ENCODE measurements at regions not wholly inside any gene's neighbourhood (a gene's known extent, or its start where the extent isn't known, plus 50 kb on each side); places are given as distances from the start of the nearest gene placed in this dataset.

GRCh38 chr6:120010075-120010474 is 660.5 kb upstream of the MAN1A1 start:
- DNase-seq (ENCODE audit: low spot score) = no peak
- TF ChIP-seq CTCF (conservative IDR thresholded peaks at IDR 0.05; ENCODE audit: low read depth) = no peak
- H3K27ac ChIP-seq = no peak overlapping the region
- ChIA-PET CTCF (interaction anchor here (0.7 kb wide), 1 partner anchor 380 kb away, joined by 3 read pairs; no protein-coding TSS in a partner anchor), POLR2A (ENCODE audit: low non-redundant PET) (no interaction called here)

- no peak overlapping the region for H3K27ac ChIP-seq
- no peak for TF ChIP-seq CTCF (conservative IDR thresholded peaks at IDR 0.05; ENCODE audit: low read depth)
- ChIA-PET POLR2A (ENCODE audit: low non-redundant PET) (no interaction called here), CTCF (no interaction called here)
- DNase-seq (ENCODE audit: low spot score) = no peak
These were observed 655.9 kb upstream of the MAN1A1 start for GRCh38 chr6:120005292-120005976.

GRCh38 chr6:119986934-119987549 is 637.5 kb upstream of the MAN1A1 start:
- POLR2A ChIA-PET (ENCODE audit: low non-redundant PET) = no interaction called here
- DNase-seq (ENCODE audit: low spot score) = no peak
- CTCF ChIA-PET = no interaction called here
- H3K27ac ChIP-seq = no peak overlapping the region
- no peak for TF ChIP-seq CTCF (conservative IDR thresholded peaks at IDR 0.05; ENCODE audit: low read depth)

- ChIA-PET CTCF (interaction anchor here (0.7 kb wide), 1 partner anchor 26 kb away, joined by 3 read pairs; no protein-coding TSS in a partner anchor), POLR2A (ENCODE audit: low non-redundant PET) (no interaction called here)
- no peak for TF ChIP-seq CTCF (conservative IDR thresholded peaks at IDR 0.05; ENCODE audit: low read depth)
- H3K27ac ChIP-seq = no peak overlapping the region
- peak; percentile 1 for DNase-seq (ENCODE audit: low spot score)
These were observed 636.6 kb upstream of the MAN1A1 start for GRCh38 chr6:119985952-119986736.

GRCh38 chr6:119980802-119981201 is 631.2 kb upstream of the MAN1A1 start:
- CTCF ChIA-PET = no interaction called here
- POLR2A ChIA-PET (ENCODE audit: low non-redundant PET) = no interaction called here
- no peak for TF ChIP-seq CTCF (conservative IDR thresholded peaks at IDR 0.05; ENCODE audit: low read depth)
- H3K27ac ChIP-seq = no peak overlapping the region
- no peak for DNase-seq (ENCODE audit: low spot score)

GRCh38 chr6:119979862-119980261 is 630.3 kb upstream of the MAN1A1 start:
- DNase-seq (ENCODE audit: low spot score) = no peak
- POLR2A ChIA-PET (ENCODE audit: low non-redundant PET) = no interaction called here
- no peak for TF ChIP-seq CTCF (conservative IDR thresholded peaks at IDR 0.05; ENCODE audit: low read depth)
- H3K27ac ChIP-seq = no peak overlapping the region
- CTCF ChIA-PET = interaction anchor here (0.8 kb wide), 1 partner anchor 128 kb away, joined by 3 read pairs; no protein-coding TSS in a partner anchor
